Panc1 (cell line): ENCODE measurements at regions not wholly inside any gene's neighbourhood (a gene's known extent, or its start where the extent isn't known, plus 50 kb on each side); places are given as distances from the start of the nearest gene placed in this dataset.

Experiments
- ATAC-seq: fragments of 200-7000 bp; cut with Tn5 transposase; 2 replicates; pipeline ENCODE4 v1.9.1; 2020; ENCODE audit warnings: mild to moderate bottlenecking, moderate library complexity
- BruUV-seq: library from RNA; stranded (reverse); fragments of 400-500 nt; replicated peaks from 2 replicates; lab custom pipeline; 2021; lab: Mats Ljungman, UMichigan
- CTCF ChIA-PET: fragments of 300-600 bp; sonication (Branson Sonifier 250); formaldehyde crosslinking; loops from one replicate; lab custom pipeline; 2022; ENCODE audit warnings: antibody characterized with exemption; lab: Charles Lee
- POLR2A ChIA-PET: fragments of 300-600 bp; sonication (Branson Sonifier 250); formaldehyde crosslinking; loops from one replicate; lab custom pipeline; 2022; ENCODE audit warnings: antibody characterized with exemption; lab: Charles Lee
- DNase-seq: peaks from one replicate; pipeline ENCODE4 v3.0.0-alpha.2; 2010; ENCODE audit warnings: low read depth, low spot score
- H3K27ac ChIP-seq: 2 replicates; pipeline ENCODE4 v1.5.1; 2011; ENCODE audit warnings: mild to moderate bottlenecking, low read length, inconsistent platforms
- H3K27me3 ChIP-seq: fragments of 200-500 bp; sonication (Bioruptor generic); 2 replicates; pipeline ENCODE4 v1.6.0; 2014; ENCODE audit warnings: low read length, inconsistent platforms; ENCODE audit not compliant: control insufficient read depth, insufficient read depth
- H3K36me3 ChIP-seq: fragments of 200-500 bp; sonication (Bioruptor generic); 2 replicates; pipeline ENCODE4 v1.5.1; 2014; ENCODE audit warnings: inconsistent platforms, mild to moderate bottlenecking, low read length, moderate library complexity; ENCODE audit not compliant: control insufficient read depth, insufficient read depth
- H3K4me1 ChIP-seq: 2 replicates; pipeline ENCODE4 v1.5.1; 2011; ENCODE audit warnings: inconsistent platforms, mild to moderate bottlenecking, low read length, moderate library complexity; ENCODE audit not compliant: control insufficient read depth, insufficient read depth
- H3K4me3 ChIP-seq, 2 experiments: 2 replicates each; pipeline ENCODE4 v1.5.1; 2011 to 2012; ENCODE audit warnings: low read depth in 2 of 2, low read length in 2 of 2, mild to moderate bottlenecking in 2 of 2, inconsistent platforms in 1 of 2, moderate library complexity in 1 of 2
- H3K9me3 ChIP-seq: fragments of 200-500 bp; sonication (Bioruptor generic); 2 replicates; pipeline ENCODE4 v1.5.1; 2014; ENCODE audit warnings: low read depth, mild to moderate bottlenecking, inconsistent platforms, low read length, moderate library complexity; ENCODE audit not compliant: control insufficient read depth, insufficient read depth
- CTCF ChIP-seq: fragments of 450-650 bp; IDR thresholded peaks from 2 replicates; pipeline ENCODE4 v1.5.1; 2017; ENCODE audit warnings: mild to moderate bottlenecking
- POLR2AphosphoS5 ChIP-seq: IDR thresholded peaks from 2 replicates; pipeline ENCODE4 v1.6.1; 2012; ENCODE audit warnings: mild to moderate bottlenecking, low read depth, low read length, moderate library complexity
- REST ChIP-seq, 2 experiments: IDR thresholded peaks; 2 replicates each; pipeline ENCODE4 v1.6.1; 2011 to 2012; ENCODE audit warnings: low read depth in 2 of 2, control low read depth in 1 of 2, low read length in 1 of 2, mild to moderate bottlenecking in 1 of 2, moderate library complexity in 1 of 2; ENCODE audit not compliant: insufficient read depth in 1 of 2
- SIN3A ChIP-seq: IDR thresholded peaks from 2 replicates; pipeline ENCODE4 v1.6.1; 2012; ENCODE audit warnings: low read depth, mild to moderate bottlenecking, low read length, moderate library complexity, borderline replicate concordance; ENCODE audit not compliant: insufficient read depth
- TCF7L2 ChIP-seq: IDR thresholded peaks from 2 replicates; pipeline ENCODE4 v1.6.1; 2011; ENCODE audit warnings: mild to moderate bottlenecking, low read depth, low read length, inconsistent platforms
- in situ Hi-C: cut with HindIII; loops from 2 replicates; pipeline ENCODE4 v1.10.0; 2016; ENCODE audit warnings: low sequenced_read_pairs, low pct_unique_long_range_greater_than_20kb
- intact Hi-C: fragments of 100-400 bp; cut with micrococcal nuclease; formaldehyde crosslinking; loops from one replicate; pipeline ENCODE4 v1.10.0; 2022; ENCODE audit not compliant: unreplicated experiment

GRCh38 chr12:125639826-125640225 lies 574.6 kb downstream of the AACS start:
- POLR2A ChIA-PET: no interaction called here
- Histone ChIP-seq H3K27ac (no peak overlapping the region), H3K4me1 (no peaks in the 10 kb centered on the region), H3K4me3 (no peak overlapping the region), H3K9me3 (no peaks in the 10 kb centered on the region), H3K27me3 (no peaks in the 10 kb centered on the region; the same call in 1 of the 2 replicates), H3K36me3 (no peaks in the 10 kb centered on the region)
- BruUV-seq: no TSS peak
- DNase-seq (no peak), ATAC-seq (no peak)
- TF ChIP-seq REST (IDR thresholded peaks at IDR 0.05; ENCODE audit: insufficient read depth in 1 of 2, low read depth in 2 of 2, low read length in 1 of 2): no peak
- no peak for TF ChIP-seq TCF7L2
- no peak for TF ChIP-seq CTCF
- TF ChIP-seq SIN3A: no peak
- TF ChIP-seq POLR2AphosphoS5: no peak
- CTCF ChIA-PET: no interaction called here
- in situ Hi-C loops: no loop called here
- intact Hi-C loops: no loop called here

GRCh38 chr12:125643055-125643454 lies 577.8 kb downstream of the AACS start:
- Histone ChIP-seq H3K36me3 (no peaks in the 10 kb centered on the region), H3K9me3 (no peaks in the 10 kb centered on the region), H3K27ac (no peak overlapping the region), H3K4me1 (no peaks in the 10 kb centered on the region), H3K27me3 (no peaks in the 10 kb centered on the region; the same call in 1 of the 2 replicates), H3K4me3 (no peak overlapping the region)
- CTCF ChIA-PET: no interaction called here
- no peak for DNase-seq
- TF ChIP-seq POLR2AphosphoS5: no peak
- no peak for TF ChIP-seq REST (IDR thresholded peaks at IDR 0.05; ENCODE audit: insufficient read depth in 1 of 2, low read depth in 2 of 2, low read length in 1 of 2)
- TF ChIP-seq SIN3A: no peak
- no peak for TF ChIP-seq TCF7L2
- no peak for TF ChIP-seq CTCF
- in situ Hi-C loops (no loop called here), intact Hi-C loops (no loop called here)
- no TSS peak for BruUV-seq
- POLR2A ChIA-PET: no interaction called here
- ATAC-seq: no peak
